GM18867 (cell line): ENCODE measurements at regions not wholly inside any gene's neighbourhood (a gene's known extent, or its start where the extent isn't known, plus 50 kb on each side); places are given as distances from the start of the nearest gene placed in this dataset.

ENCODE experiments used
- ATAC-seq: cut with Tn5 transposase; IDR thresholded peaks from one replicate; pipeline ENCODE4 v1.9.1; 2021; ENCODE audit warnings: mild to moderate bottlenecking, moderate library complexity; ENCODE audit not compliant: unreplicated experiment

DNA sequence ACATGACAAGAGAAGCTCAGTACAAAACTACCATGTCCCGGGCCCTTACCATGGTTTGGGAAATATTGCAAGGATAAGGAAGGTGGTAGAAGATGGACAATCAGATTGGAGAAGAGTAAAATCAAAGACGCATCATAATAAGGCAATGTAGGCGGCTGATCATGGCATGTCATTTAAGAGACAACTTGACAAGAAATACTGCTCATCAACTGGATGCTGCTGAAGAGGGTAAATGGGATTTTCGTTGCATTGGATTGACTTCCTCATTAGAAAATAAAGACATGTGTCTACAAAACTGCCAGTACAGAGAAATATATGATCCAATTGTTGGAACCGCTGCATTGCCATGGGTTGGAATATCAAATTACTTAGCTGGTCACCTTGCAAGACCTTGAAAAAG is 238.3 kb upstream of the NCKAP5 start:
- no peak for ATAC-seq

- ATAC-seq = no peak
Measured at GRCh38 chr2:133809485-133809884, 241.2 kb upstream of the NCKAP5 start.

DNA sequence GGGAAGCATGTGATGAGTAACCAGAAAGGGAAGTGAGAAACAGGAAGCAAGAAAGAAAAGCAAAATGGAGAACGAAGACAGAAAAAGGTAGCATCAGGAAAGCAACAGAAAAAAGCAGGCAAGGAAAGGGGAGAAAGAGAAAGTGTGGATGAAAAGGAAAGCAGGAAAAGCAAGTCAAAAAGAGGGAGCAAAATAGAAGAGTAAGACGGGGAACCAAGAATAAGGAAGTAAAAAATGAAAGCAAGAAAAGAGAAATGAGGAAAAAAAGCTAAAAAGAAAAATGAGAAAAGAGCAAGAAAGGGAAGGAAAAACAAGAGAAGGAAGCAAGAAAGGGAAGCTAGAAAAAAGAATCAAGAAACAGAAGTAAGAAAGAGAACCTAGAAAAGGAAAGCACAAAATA is 242.3 kb upstream of the NCKAP5 start:
- no peak for ATAC-seq

GRCh38 chr2:133811409-133812125 is 243.3 kb upstream of the NCKAP5 start:
- ATAC-seq = no peak

DNA sequence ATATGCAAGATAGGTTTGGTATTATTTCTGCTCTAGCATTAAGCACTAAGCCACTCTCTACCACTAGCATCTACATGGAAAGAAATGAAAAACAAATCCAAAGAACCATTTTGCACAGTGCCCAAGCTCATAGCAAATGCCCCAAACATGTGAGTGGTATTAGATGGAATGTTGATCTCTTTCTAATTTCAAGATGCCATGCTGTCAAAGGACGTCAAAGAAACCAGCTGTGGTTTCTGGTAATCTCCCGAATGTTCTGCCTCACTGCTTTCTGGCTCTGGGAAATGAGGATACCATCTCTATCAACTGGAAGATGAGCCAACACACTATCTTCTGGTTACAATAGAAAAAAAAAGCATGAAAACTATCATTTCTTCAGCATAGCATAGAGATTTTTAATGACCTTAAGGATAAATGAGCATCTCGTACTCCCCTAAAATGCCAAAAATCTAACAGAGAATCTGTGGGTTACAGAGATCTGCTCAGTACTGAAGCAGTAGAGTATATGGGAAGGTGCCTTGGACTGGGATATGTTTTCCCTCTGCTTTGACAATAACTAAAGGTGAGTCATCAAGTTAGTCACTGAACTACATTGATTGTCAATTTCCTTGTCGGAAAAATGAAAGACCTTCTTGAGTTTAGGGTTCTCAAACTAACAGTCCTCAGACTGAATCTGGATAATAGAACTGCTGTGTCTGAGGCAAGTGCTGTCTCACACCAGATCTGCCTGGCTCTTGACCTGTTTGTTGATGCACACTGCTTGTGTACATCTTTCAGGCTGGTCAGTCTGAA is 244.8 kb upstream of the NCKAP5 start:
- ATAC-seq = no peak

GRCh38 chr2:133814890-133815289 is 246.6 kb upstream of the NCKAP5 start:
- no peak for ATAC-seq

DNA sequence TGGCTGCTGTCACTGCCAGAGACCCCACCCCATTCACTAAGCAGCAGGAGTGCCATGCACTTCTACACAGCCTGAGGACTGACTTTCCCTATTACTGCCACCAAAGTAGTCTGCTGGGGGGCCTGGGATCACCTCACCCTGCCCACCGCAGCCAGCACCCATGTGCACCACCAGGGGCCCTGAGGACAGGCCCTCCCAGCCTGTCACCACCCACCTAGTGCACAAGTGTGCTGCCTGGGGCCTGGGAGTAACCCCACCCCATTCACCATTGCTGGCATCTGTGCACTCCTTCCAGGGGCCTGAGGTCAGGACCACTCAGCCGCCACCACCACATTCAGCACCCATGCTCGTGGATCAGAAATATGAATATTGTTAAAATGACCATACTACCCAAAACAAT is 247.8 kb upstream of the NCKAP5 start:
- no peak for ATAC-seq

DNA sequence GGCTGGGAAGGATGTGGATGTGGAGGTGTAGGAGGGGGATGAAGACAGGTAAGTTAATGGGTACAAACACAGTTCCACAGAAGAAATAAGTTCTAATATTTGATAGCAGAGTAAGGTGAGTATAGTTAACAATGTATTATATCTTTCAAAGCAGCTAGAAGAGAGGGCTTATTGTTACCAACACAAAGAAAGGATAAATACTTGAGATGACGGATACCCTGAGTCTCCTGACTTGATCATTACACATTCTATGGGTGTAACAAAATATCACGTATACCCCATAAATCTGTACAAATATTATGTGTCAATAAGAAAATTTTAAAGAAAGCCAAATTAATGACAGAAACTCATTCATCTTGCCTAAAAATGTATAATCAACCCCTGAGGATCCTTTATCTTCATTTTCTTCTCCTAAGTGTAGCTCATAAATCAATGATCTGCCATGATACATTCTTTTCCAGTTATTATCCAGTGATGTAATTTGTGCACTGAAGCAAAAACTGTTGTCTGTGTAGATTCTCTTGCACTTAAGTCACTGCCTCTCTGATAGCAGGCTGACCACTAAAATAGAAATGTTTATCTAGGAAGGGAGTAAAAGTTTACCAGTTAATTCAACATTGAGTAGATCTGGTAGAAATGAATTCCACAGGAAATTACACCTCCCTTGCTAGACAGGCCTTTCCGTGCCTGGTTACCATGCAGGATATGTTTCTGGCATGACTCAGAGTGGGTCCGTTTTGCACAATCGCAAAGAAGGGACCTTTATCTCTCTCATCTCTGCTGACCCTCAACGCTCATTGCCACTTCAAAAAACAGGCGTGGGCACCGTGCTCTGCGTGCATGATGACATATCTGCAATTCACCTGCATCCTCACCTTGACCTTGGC is 249.7 kb upstream of the NCKAP5 start:
- ATAC-seq = no peak

DNA sequence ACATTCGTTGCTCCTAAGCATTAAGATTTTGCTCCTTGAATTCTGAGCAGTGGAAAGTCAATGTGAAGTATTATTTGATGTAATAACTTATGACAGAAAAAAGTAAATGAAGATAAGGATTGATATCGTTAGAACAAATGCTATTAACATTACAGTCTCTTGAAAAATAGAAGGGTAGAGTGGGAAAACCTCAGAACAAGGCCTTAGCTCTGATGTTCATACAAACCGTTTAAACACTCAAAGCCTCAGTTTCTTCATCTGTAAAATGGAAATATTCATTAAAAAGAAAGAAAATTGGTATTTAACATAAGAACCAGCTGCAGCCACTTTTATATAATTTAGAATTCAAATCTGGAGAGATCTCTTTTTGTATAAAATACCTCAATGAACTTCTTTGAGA is 250.4 kb upstream of the NCKAP5 start:
- no peak for ATAC-seq

- no peak for ATAC-seq
Measured at GRCh38 chr2:133819906-133820305, 251.6 kb upstream of the NCKAP5 start.

DNA sequence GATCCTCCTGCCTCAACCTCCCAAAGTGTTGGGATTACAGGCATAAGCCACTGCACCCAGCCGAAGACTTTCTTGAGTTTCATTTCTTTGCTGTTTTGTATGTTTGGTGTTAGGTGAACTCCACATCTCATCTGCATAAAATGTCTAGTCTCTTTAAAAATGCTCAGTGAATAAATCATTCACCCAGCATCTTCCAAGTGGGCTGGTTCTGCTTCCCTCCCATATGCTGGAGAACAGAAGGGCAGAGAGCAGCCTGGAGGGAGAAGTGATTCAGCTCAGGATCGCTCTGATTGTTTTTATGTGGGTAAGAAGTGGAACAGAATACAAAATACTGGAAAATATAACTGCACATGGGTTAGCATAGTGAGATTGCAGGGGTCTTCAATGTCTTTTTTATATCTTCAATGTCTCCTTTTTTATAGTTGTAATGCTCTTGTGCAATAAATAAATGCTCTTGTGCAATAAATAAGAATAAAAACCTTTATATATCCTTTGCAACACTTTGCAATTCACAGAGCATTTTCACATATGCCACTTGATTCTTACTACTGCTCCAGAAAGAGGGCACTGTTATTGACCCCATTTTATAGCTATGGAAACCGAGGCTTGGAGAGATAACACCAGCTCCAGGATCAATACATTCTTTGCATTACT is 253.0 kb upstream of the NCKAP5 start:
- ATAC-seq = no peak

DNA sequence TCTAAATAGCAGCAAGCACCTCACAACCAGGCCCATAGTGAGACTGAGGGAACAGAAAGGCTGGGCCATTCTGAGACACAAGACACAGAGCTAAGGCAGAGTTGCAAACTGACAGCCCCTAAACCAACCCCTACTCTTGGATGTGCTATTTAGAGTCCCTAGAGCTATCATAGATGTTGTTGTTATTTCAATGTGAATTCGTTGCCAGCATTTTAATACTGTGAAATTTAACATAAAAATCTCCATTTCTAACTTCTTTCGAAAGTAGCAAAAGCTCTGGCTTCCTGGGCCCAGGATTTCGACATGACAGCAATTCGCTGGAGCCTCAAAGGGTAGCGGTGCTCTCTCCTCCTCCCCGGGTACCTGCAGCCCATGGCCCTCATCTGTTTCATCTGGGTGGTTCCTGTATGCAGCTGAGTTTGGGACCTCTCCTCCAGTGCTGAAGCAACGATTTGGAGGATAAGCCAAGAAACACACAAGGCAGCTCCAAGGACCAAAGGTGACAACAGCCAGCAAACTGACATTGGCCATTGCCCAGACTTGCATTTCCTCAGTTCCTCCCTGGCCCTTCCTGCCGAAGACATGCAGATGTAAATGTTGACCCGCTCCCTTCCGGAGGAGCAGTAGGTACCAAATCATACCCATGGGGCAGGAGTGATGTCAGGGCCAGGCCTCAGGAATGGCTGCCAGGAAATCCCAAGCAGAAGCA is 254.4 kb upstream of the NCKAP5 start:
- no peak for ATAC-seq

DNA sequence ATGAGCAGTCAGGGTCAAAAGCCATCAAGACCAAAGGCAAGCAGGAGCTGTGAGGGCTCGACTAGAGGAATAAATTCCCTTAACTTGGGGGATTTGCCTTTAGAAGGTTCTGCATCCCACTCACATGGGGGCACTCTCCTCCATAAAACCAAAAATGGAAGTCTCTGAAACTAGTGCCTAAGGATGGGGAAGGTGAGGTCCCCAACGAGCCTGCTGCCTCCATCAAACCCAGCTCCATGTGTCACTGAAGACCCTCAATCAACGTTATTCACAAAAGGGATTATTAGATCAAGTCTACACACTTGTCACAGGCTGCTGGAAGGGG is 254.9 kb upstream of the NCKAP5 start:
- no peak for ATAC-seq

DNA sequence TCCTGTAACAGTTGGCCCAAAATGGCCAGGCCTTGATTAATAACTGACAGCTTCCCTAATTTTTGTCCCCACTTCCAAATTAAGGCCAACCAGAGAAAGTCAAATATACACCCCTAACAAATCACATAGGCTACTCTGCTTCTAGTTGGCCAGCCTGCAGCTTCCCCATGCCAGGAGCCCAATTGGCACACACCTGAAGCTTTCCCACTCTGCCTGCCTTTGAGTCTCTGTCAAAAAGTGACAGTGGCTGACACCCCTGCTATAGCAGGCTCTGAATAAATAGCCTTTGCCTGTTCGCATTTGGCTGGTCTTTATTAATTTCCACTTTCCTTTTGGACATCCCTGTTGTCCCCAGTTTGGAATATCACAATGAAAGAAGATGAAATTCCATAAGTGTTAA is 256.6 kb upstream of the NCKAP5 start:
- ATAC-seq = no peak

DNA sequence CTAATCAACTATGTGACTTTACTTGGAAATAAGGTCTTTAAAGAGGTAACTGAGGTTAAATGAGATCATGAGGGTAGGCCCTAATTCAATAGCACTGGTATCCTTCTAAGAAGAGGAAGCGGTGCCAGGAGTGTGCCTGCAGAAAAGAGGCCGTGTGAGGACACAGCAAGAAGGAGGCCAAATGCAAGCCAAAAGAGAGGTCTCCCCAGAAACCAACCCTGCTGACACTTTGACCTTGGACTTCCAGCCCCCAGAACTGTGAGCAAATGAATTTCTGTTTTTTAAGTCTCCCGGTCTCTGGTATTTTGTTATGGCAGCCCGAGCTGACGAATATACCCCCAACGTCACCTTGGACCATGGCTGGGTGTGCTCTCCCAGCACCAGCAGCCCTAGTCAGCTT is 257.5 kb upstream of the NCKAP5 start:
- no peak for ATAC-seq

GRCh38 chr2:133828913-133829312 is 260.6 kb upstream of the NCKAP5 start:
- no peak for ATAC-seq

DNA sequence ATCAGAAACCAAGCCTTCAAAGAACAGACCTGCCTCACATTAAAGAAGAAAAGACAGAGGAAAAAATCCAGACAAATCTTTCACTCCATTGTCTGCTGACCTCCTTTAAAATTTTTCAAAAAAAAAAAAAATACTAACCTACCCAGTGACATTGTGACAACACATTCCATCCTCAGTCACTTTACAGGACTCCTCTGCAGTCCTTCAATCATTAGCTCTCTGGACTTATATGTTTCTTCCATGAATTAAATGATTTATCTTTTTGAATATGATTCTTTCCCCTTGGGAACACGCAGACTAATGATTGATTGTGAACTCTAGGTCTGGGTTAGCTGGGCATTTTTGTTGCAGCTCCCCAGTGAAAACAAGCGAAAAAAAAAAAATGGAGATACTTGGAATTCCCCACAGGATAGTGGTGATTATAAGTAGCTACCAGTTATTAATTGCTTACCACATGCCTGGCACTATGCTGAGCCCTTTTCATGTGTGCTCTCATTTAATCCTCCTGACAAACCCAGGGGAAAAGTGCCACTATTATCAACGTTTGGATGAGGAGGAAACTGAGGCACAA is 261.3 kb upstream of the NCKAP5 start:
- no peak for ATAC-seq

DNA sequence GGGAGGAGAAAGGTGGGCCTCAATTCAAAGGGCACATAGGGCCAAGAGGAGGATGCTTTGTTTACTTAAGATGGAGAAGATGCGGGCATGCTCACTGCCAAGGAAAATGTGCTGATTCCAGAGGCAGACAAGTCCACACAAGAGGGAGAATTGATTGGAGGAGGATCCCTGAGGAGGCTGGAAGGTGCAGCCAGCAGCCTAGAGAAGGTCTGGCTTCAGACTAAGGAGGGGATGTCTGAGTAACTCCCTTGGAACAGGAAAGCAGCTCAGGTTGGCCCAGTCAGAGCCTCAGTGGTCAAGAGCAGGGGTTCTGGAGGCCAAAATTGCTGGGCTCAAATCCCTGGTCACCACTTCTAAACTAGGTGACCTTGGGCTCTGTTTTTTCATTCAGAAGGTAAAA is 265.5 kb upstream of the NCKAP5 start:
- ATAC-seq = no peak

GRCh38 chr2:133835821-133836619 is 267.8 kb upstream of the NCKAP5 start:
- peak; percentile 65 for ATAC-seq
